Thyroid gland (tissue), 4 donors: ENCODE measurements at regions not wholly inside any gene's neighbourhood (a gene's known extent, or its start where the extent isn't known, plus 50 kb on each side); places are given as distances from the start of the nearest gene placed in this dataset.

Experiments used
- DNase-seq, 2 donors: peaks; one replicate each; pipeline ENCODE4 v3.0.0-alpha.2; 2019
- H3K27ac ChIP-seq, 3 donors: fragments of 200-600 bp; sonication (generic); 1 replicate in 2 of 3; 2 replicates in 1 of 3; pipeline ENCODE4 v1.5.1; 2016 to 2019; ENCODE audit warnings: mild to moderate bottlenecking in 1 of 3, moderate library complexity in 1 of 3
- H3K27me3 ChIP-seq: fragments of 200-600 bp; sonication (generic); one replicate; pipeline ENCODE4 v1.5.1; 2019
- H3K36me3 ChIP-seq, 2 donors: fragments of 200-600 bp; sonication (generic); one replicate each; pipeline ENCODE4 v1.5.1; 2016 to 2019
- H3K4me1 ChIP-seq, 2 donors: fragments of 200-600 bp; sonication (generic); one replicate each; pipeline ENCODE4 v1.5.1; 2017 to 2019
- H3K4me3 ChIP-seq, 3 donors: fragments of 200-600 bp; sonication (generic); replicated peaks in 1 of 3; 1 replicate in 2 of 3; 2 replicates in 1 of 3; pipeline ENCODE4 v1.5.1; 2016; ENCODE audit warnings: mild to moderate bottlenecking in 1 of 3
- H3K9me3 ChIP-seq: fragments of 200-600 bp; sonication (generic); one replicate; pipeline ENCODE4 v1.5.1; 2017
- POLR2A ChIP-seq, 2 donors: fragments of 450-650 bp; IDR thresholded peaks; one replicate each; pipeline ENCODE4 v1.6.1; 2017; ENCODE audit warnings: antibody characterized with exemption in 2 of 2, mild to moderate bottlenecking in 2 of 2, moderate library complexity in 1 of 2
- WGBS, 2 donors: methylation state at CpG; one replicate each; pipeline ENCODE4 v1.1.5; 2017; 5-methylcytosine and 5-hydroxymethylcytosine counted together
- intact Hi-C: fragments of 100-400 bp; cut with DNase I; formaldehyde crosslinking; loops from one replicate; pipeline ENCODE4 v1.15.1; 2023
- TF ChIP-seq, protein P1 (sequence below), 6 experiments: fragments of 200-600 bp in 3 of 6; fragments of 450-650 bp in 3 of 6; sonication (generic) in 3 of 6; IDR thresholded peaks; one replicate each; pipeline ENCODE4 v1.5.1; 2016 to 2019; ENCODE audit warnings: antibody characterized with exemption in 6 of 6, mild to moderate bottlenecking in 2 of 6, inconsistent platforms in 1 of 6, moderate library complexity in 1 of 6

DNA sequence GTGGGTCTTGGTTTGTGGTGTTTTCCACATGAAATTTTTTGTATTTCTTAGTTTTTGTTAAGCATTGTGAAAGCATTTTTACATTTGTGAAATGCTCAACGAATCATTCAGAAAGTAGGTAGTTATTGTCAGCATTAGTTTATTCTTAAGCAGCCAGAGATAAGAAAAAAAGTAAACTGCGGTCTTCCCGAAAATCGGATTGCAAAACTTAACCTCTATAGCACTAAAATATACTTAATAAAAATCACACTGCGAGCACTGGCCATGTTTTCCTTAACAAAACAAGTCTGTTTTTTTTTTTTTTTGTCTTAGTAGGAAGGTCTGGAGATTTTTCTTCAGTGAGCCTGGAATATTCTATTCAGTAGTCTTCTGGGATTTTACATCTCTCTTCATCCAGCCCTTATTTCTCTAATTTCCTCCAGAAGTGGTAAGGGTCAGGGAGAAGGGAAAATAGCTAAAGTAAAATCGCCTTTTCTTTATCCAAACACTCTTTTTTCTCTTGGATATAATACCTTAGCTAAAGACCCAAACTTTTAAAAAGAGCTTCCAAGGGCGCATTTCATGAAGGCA lies 289.9 kb downstream of the DMAC1 start:
- H3K27me3 ChIP-seq, result no peaks in the 10 kb centered on the region
- TF ChIP-seq, protein P1, sequence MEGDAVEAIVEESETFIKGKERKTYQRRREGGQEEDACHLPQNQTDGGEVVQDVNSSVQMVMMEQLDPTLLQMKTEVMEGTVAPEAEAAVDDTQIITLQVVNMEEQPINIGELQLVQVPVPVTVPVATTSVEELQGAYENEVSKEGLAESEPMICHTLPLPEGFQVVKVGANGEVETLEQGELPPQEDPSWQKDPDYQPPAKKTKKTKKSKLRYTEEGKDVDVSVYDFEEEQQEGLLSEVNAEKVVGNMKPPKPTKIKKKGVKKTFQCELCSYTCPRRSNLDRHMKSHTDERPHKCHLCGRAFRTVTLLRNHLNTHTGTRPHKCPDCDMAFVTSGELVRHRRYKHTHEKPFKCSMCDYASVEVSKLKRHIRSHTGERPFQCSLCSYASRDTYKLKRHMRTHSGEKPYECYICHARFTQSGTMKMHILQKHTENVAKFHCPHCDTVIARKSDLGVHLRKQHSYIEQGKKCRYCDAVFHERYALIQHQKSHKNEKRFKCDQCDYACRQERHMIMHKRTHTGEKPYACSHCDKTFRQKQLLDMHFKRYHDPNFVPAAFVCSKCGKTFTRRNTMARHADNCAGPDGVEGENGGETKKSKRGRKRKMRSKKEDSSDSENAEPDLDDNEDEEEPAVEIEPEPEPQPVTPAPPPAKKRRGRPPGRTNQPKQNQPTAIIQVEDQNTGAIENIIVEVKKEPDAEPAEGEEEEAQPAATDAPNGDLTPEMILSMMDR (IDR thresholded peaks at IDR 0.05), result no peak
- no peak for TF ChIP-seq POLR2A (IDR thresholded peaks at IDR 0.05)
- 77% methylated on average over 7 of the region's 7 CpGs for WGBS, 2 donors
- H3K36me3 ChIP-seq, result no peaks in the 10 kb centered on the region
- H3K4me1 ChIP-seq, result peaks cover 0 to 4% of the 10 kb centered on the region in 2 donors
- no peak overlapping the region for H3K4me3 ChIP-seq
- H3K27ac ChIP-seq, result peak overlapping the region in 1 of 3 donors; percentile 10
- DNase-seq, result no peak
- intact Hi-C loops, result no loop called here
- no peaks in the 10 kb centered on the region for H3K9me3 ChIP-seq

- Histone ChIP-seq H3K27ac (no peak overlapping the region), H3K36me3 (no peaks in the 10 kb centered on the region), H3K9me3 (no peaks in the 10 kb centered on the region), H3K4me3 (no peak overlapping the region), H3K27me3 (no peaks in the 10 kb centered on the region), H3K4me1 (peaks cover 0 to 4% of the 10 kb centered on the region in 2 donors)
- 86 to 94% methylated on average over 1 of the region's 1 CpG for WGBS, 2 donors
- no peak for TF ChIP-seq POLR2A (IDR thresholded peaks at IDR 0.05)
- TF ChIP-seq, protein P1 (IDR thresholded peaks at IDR 0.05), result no peak
- intact Hi-C loops, result no loop called here
- DNase-seq, result no peak
Observed at GRCh38 chr9:7508516-7508915, 291.1 kb downstream of the DMAC1 start.

GRCh38 chr9:7507566-7508270 lies 291.9 kb downstream of the DMAC1 start:
- 84 to 90% methylated on average over 7 of the region's 7 CpGs for WGBS, 2 donors
- Histone ChIP-seq H3K27me3 (no peaks in the 10 kb centered on the region), H3K9me3 (no peaks in the 10 kb centered on the region), H3K27ac (no peak overlapping the region), H3K4me3 (no peak overlapping the region), H3K36me3 (no peaks in the 10 kb centered on the region), H3K4me1 (peaks cover 0 to 4% of the 10 kb centered on the region in 2 donors)
- TF ChIP-seq, protein P1 (IDR thresholded peaks at IDR 0.05), result no peak
- no peak for TF ChIP-seq POLR2A (IDR thresholded peaks at IDR 0.05)
- DNase-seq, result no peak
- intact Hi-C loops, result no loop called here

DNA sequence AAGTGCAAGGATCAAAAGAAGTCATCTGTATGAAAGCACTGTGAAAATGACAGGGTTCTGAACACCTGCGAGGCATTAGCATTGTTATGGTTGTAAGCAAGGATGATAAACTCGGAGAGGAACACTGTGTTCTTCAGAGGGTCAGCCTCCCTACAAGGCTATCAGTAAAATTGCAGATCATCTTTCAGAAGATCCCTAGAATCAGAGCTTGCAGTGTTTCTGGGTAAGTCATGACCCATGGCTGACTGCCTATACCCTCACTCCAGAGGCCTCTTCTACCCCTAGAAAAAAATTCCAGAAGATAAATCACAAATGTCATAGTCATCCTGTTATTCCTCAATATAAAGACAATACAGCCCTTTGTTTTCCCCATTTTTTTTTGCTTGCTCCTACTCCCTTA lies 292.6 kb downstream of the DMAC1 start:
- TF ChIP-seq, protein P1 (IDR thresholded peaks at IDR 0.05), result no peak
- no peak for TF ChIP-seq POLR2A (IDR thresholded peaks at IDR 0.05)
- Histone ChIP-seq H3K4me3 (no peak overlapping the region), H3K27ac (no peak overlapping the region), H3K36me3 (no peaks in the 10 kb centered on the region), H3K27me3 (no peaks in the 10 kb centered on the region), H3K4me1 (peaks cover 0 to 4% of the 10 kb centered on the region in 2 donors), H3K9me3 (no peaks in the 10 kb centered on the region)
- no peak for DNase-seq
- 92 to 96% methylated on average over 2 of the region's 2 CpGs for WGBS, 2 donors
- intact Hi-C loops, result no loop called here

DNA sequence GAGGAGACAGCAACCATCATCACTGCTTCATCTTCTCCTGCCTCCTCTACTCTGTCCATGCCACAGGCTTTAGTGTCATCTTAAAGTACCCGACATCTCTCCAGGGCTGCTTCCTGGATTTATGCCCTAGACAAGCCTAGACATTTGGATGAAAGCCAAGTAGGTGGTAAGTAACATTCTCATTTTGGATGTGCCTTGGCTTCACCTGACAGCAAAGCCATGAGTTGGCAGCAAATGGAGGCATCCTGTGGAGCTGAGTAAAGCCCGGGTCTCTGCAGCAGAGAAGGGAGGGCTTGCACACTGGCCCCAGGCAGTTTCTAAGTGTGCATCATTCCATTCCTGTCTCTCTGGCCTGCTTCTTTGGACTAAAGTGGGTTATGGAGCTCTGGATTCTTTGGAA lies 299.1 kb downstream of the DMAC1 start:
- intact Hi-C loops, result no loop called here
- Histone ChIP-seq H3K4me1 (no peaks in the 10 kb centered on the region), H3K27ac (no peak overlapping the region), H3K4me3 (no peak overlapping the region), H3K9me3 (no peaks in the 10 kb centered on the region), H3K36me3 (no peaks in the 10 kb centered on the region), H3K27me3 (no peaks in the 10 kb centered on the region)
- TF ChIP-seq, protein P1 (IDR thresholded peaks at IDR 0.05), result no peak
- no peak for TF ChIP-seq POLR2A (IDR thresholded peaks at IDR 0.05)
- WGBS, 2 donors, result 68 to 73% methylated on average over 2 of the region's 2 CpGs
- no peak for DNase-seq
